ENCODE measurements at regions not wholly inside any gene's neighbourhood (a gene's known extent, or its start where the extent isn't known, plus 50 kb on each side); places are given as distances from the start of the nearest gene placed in this dataset.
"Not testable (repeated sequence)": the region's sequence is repeated elsewhere in the genome, so short reads cannot be mapped to it uniquely, and the experiment has no call there.

GRCh38 chr4:138800421-138800820, 215.2 kb upstream of the NOCT start:
- DNase-seq (ENCODE audit: low read depth, low spot score), result no peak

- no peak for DNase-seq (ENCODE audit: low read depth, low spot score)
Measured at GRCh38 chr4:138798404-138798803, 217.2 kb upstream of the NOCT start.

GRCh38 chr4:138797646-138798045, 217.9 kb upstream of the NOCT start:
- DNase-seq (ENCODE audit: low read depth, low spot score), result no peak

DNA sequence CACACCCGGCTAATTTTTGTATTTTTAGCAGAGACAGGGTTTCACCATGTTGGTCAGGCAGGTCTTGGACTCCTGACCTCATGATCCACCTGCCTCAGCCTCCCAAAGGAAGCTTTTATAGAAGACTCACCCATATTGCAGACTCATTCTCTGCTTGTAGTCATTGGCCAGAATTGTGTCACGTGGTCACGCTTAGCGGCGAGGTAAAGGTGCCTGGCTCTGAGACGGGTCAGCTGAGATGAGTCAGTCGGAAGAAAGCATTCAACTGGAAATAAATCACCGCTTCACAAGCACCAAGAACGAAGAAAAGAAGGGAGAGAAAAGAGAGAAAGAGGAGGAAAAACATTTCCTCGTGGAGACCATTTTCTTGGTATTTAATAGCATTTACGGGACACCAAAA, 218.8 kb upstream of the NOCT start:
- no peak for DNase-seq (ENCODE audit: low read depth, low spot score)

GRCh38 chr4:138790706-138791340, 224.8 kb upstream of the NOCT start:
- DNase-seq (ENCODE audit: low read depth, low spot score), result no peak

DNA sequence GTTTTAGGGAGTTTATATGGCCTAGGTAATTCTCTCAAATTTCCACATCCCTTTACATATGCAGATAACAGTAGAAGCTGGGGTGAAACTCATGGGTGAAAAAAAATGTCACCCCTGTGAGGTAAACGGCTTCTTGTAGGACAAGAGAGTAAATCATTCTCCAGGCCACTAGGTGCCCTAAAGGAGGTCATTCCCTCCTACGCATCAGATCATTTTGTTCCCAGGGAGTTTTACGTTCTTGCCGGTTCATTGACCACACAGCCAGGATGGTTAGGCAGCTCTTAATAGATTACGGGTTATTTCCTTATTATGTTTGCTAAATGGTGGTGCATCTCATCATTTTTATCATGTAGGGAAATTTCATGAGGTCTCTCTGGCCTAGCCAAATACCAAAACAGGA, 225.8 kb upstream of the NOCT start:
- DNase-seq (ENCODE audit: low read depth, low spot score), result no peak

GRCh38 chr4:138788857-138789256, 226.7 kb upstream of the NOCT start:
- no peak for DNase-seq (ENCODE audit: low read depth, low spot score)

DNA sequence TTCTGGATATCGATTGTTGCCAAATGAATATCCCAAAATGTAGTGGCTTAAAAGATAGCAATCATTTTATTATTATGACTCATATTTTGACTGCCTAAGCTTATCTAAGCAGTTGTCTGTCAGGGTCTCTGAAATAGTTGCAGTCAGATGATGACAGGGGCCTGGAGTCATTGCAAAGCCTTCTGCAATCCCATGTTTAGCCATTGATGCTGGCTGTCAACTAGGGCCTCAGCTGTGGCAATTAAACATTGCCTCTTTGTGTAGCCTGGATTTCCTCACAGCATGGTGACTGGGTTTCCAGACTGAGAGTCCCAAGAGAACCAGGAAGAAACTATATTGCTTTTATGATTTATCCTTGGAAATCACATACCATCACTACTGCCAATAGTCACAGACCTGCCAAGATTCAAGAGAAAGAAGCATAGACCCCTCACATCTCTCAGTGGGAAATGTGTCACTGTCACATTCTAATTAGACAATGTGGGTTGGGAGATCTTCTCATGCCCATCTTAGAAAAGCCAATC, 227.3 kb upstream of the NOCT start:
- DNase-seq (ENCODE audit: low read depth, low spot score), result no peak

DNA sequence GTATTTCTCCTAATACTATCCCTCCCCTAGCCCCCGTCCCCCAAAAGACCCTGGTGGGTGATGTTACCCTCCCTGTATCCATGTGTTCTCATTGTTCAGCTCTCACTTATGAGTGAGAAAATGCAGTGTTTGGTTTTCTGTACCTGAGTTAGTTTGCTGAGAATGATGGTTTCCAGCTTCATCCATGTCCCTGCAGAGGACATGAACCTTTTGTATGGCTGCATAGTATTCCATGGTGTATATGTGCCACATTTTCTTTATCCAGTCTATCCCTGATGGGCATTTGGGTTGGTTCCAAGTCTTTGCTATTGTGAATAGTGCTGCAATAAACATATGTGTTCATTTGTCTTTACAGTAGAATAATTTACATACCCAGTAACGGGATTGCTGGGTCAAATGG, 235.8 kb upstream of the NOCT start:
- DNase-seq (ENCODE audit: low read depth, low spot score), result not testable (repeated sequence)

- no peak for DNase-seq (ENCODE audit: low read depth, low spot score)
Measured at GRCh38 chr4:138775890-138776289, 239.7 kb upstream of the NOCT start.

DNA sequence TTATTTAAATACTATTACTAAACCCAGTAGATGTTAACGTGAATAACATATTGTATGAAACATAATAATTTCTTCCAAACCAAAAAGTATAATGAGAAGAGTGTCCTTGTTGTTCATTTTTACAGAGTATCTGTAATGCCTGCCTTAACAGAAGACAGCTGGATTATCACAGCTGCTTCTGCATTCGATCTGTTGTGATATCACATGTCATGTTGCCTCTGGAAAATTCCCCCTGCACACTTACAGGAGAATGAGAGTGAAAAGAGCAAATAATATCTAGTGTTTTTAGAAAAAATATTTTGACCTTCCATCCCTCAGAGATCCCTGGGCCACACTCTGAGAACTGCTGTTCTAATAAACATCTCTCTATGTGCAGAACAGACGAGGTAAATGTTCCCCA, 240.1 kb upstream of the NOCT start:
- DNase-seq (ENCODE audit: low read depth, low spot score), result no peak

DNA sequence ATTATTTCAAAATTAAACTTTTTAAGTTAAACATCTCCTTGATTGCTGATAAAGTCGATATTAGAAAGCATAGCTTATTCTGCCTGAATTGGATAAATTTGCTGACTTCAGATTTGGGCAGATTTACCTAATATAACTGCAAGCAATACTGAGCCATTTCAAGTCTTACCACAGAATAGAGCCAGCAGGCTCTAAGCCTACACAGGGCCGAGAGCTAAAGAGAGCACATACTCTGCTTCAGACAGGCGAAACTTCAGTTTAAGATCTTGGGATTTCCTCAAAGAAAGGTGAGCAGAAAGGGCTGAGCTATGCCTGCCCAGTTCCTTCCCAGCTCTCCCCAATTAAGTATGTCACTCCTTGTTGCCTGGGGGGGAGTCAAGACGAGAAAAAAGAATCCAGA, 240.6 kb upstream of the NOCT start:
- DNase-seq (ENCODE audit: low read depth, low spot score), result no peak

- DNase-seq (ENCODE audit: low read depth, low spot score), result not testable (repeated sequence)
Measured at GRCh38 chr4:138774125-138774524, 241.5 kb upstream of the NOCT start.

GRCh38 chr4:138773321-138773720, 242.3 kb upstream of the NOCT start:
- DNase-seq (ENCODE audit: low read depth, low spot score), result no peak

DNA sequence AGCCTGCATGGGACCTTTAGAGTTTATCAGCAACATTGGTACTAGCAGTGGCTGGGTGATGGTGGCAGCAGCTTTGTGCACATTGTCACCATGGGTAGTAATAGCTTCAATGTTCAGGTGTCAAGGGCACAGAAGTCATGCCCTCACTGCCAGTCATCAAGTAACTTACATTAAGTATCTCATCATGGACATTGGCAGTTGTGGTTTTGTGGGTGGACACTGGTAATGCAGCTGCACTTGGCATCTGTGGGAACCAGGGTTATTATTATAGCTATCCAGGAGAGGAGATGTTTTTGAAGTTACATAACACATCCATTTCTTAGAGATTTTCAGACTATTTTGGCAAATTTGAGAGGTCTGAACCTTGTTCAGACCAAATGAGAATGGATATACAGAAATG, 243.2 kb upstream of the NOCT start:
- no peak for DNase-seq (ENCODE audit: low read depth, low spot score)

- no peak for DNase-seq (ENCODE audit: low read depth, low spot score)
Measured at GRCh38 chr4:138770818-138771217, 244.8 kb upstream of the NOCT start.

DNA sequence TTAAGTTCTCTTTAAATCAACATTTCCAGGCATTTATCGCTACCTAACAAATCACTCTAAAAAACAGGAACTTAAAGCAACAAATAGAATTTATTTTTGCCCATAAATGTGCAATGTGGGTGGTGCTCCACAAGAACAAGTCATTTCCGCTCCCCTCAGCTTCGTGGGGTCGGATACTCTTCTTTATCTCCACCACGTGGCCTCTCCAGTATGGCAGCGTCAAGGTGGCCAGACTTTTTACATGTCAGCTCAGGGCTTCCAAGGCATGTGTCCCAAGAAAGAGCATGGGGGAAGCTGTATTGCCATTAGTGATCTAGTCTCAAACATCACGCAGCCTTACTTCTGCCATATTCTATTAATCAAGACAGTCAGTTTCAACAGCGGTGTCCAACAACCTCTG, 249.2 kb upstream of the NOCT start:
- no peak for DNase-seq (ENCODE audit: low read depth, low spot score)

DNA sequence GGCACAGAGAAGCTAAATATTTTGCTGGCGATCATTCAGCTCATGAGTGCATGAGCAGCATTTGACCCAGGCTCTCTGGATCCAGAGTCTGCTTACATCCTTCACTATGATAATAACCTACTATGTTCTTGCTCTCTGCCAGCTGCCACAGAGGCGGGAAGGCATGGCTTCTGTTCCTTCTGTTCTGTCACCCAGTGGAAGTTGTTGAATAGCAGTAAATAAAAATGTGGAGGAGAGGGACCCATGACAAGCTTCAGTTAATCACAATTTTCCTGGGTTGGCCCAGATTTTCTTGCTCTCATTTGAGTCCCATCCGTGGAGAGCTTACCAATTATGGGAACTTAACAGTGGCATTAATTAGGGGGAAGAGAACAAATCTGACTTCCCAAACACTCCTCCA, 250.1 kb upstream of the NOCT start:
- DNase-seq (ENCODE audit: low read depth, low spot score), result no peak

DNA sequence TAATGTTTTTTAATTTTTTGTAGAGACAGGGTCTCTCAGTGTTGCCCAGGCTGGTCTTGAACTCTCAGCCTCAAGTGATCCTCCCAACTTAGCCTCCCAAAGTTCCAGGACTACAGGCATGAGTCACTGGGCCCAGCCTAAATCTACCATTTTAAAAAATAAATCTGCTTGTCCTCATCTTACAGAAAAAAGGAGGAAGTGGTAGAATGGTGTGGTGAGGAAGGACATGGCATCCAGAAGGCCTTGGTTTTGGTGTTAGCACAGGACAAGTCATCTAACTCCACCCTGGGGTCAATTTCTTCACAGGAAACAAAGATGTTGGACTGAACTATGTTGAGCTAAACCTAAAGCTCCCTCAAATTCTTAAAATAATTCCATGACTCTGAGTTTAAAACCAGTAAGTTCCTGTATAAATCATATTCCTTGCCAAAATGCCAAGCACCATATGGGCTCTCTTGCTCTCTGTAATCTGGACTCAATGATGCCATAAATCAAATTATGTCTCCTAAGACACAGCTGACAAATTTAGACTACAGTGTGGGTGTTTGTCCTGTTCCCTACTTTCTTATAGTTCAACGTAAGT, 253.9 kb upstream of the NOCT start:
- no peak for DNase-seq (ENCODE audit: low read depth, low spot score)

GRCh38 chr4:138759554-138759902, 256.1 kb upstream of the NOCT start:
- DNase-seq (ENCODE audit: low read depth, low spot score), result no peak

DNA sequence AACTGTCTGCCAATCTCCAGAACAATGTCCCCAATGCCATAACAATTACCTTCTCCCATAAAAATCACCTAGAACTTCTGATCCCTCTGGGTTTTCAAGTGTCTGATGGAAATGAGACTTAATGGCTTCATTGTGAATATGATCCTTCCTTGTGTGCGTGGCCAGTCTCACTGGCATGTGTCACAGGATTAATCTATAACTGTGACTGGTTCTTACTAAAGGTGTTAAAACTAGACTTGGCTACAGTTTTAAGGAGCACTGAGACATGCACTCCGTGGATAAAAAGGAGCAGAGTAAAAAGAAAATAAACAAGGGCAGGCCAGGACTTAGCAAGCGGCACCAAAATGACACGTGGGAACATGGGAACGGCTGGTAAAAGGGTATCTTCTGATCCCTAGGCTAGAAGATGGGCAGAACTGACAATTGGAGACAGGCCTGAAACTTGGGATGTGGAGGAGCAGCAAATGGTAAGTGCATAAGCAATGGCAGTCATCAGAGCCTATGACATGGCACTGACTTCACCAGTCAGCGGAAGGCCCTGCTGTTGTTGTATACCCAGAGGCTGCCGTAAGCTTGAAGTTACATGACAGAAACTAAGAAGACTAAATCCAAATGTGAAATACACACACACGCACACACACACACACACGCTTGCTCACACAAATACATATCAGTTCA, 256.6 kb upstream of the NOCT start:
- DNase-seq (ENCODE audit: low read depth, low spot score), result no peak

DNA sequence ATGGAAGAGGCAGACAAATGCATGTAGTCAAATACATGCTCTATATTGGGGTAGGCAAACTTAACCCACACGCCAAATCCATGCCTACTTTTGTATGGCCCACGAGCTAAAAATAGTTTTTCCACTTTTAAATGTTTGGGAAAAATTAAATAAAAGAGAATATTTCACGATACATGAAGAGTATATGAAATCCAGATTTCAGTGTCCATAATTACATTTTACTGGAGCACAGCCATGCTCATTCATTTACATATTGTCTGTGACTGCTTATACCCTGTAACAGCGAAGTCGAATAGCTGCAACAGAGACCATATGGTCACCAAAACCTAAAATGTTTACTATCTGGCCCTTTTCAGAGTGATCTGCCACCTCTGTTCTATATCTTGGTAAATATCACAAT, 257.4 kb upstream of the NOCT start:
- DNase-seq (ENCODE audit: low read depth, low spot score), result no peak

DNA sequence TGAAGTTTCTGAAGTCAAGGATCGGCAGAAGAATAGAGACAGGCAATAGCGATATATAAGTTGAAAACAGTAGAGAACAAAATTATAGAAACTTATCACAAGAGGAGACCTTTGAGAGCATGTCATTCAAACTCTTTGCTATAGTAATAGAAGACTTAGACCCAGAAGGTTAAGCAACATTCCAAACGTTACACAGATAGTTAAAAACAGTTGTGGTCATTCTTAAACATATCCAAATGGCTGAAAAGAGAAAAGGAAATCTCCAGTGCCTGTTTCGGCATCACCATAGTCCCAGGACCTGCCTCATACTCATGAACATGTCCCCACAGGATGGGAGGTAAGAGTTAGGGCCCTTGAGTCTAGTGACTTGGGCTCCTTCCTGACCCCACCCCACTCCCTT, 258.1 kb upstream of the NOCT start:
- no peak for DNase-seq (ENCODE audit: low read depth, low spot score)
